WTC11 (cell line): ENCODE measurements at regions not wholly inside any gene's neighbourhood (a gene's known extent, or its start where the extent isn't known, plus 50 kb on each side); places are given as distances from the start of the nearest gene placed in this dataset.

ENCODE experiments used
- CREM ChIP-seq: sonication (generic); formaldehyde crosslinking; IDR thresholded peaks from 2 replicates; pipeline ENCODE4 v1.8.1; 2022; ENCODE audit warnings: mild to moderate bottlenecking, missing genetic modification reagents, moderate library complexity
- CTCF ChIP-seq: fragments of 200-600 bp; IDR thresholded peaks from 2 replicates; pipeline ENCODE4 v1.8.0; 2022; ENCODE audit warnings: antibody characterized with exemption
- GABPB1 ChIP-seq: sonication (generic); formaldehyde crosslinking; IDR thresholded peaks from 2 replicates; pipeline ENCODE4 v1.8.1; 2023; ENCODE audit warnings: mild to moderate bottlenecking, missing genetic modification reagents
- JUN ChIP-seq: sonication (generic); formaldehyde crosslinking; IDR thresholded peaks from 2 replicates; pipeline ENCODE4 v1.8.0; 2023; ENCODE audit warnings: mild to moderate bottlenecking, missing genetic modification reagents
- SP1 ChIP-seq: sonication (generic); formaldehyde crosslinking; conservative IDR thresholded peaks from 2 replicates; pipeline ENCODE4 v1.8.1; 2022; ENCODE audit warnings: missing genetic modification reagents
- ZBTB21 ChIP-seq: sonication (generic); formaldehyde crosslinking; IDR thresholded peaks from 2 replicates; pipeline ENCODE4 v1.8.1; 2023; ENCODE audit warnings: mild to moderate bottlenecking, missing genetic modification reagents, borderline replicate concordance
- TF ChIP-seq, protein P1 (sequence below): sonication (generic); formaldehyde crosslinking; IDR thresholded peaks from 2 replicates; pipeline ENCODE4 v1.8.1; 2022; ENCODE audit warnings: mild to moderate bottlenecking, moderate library complexity, missing genetic modification reagents
- TF ChIP-seq, protein P2 (sequence below): sonication (generic); formaldehyde crosslinking; IDR thresholded peaks from 2 replicates; pipeline ENCODE4 v1.8.0; 2022; ENCODE audit warnings: mild to moderate bottlenecking, missing genetic modification reagents

- TF ChIP-seq, protein P1, sequence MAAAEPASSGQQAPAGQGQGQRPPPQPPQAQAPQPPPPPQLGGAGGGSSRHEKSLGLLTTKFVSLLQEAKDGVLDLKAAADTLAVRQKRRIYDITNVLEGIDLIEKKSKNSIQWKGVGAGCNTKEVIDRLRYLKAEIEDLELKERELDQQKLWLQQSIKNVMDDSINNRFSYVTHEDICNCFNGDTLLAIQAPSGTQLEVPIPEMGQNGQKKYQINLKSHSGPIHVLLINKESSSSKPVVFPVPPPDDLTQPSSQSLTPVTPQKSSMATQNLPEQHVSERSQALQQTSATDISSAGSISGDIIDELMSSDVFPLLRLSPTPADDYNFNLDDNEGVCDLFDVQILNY (CRISPR knock-in tag), result no peak
- TF ChIP-seq JUN (CRISPR knock-in tag) (no peak), ZBTB21 (CRISPR knock-in tag) (no peak), CTCF (no peak), GABPB1 (CRISPR knock-in tag) (no peak), CREM (CRISPR knock-in tag) (no peak), SP1 (CRISPR knock-in tag) (no peak)
- TF ChIP-seq, protein P2, sequence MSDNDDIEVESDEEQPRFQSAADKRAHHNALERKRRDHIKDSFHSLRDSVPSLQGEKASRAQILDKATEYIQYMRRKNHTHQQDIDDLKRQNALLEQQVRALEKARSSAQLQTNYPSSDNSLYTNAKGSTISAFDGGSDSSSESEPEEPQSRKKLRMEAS, result no peak
These were observed 142.2 kb upstream of the EOLA2 start for GRCh38 chrX:150080497-150080896.
